HG03045 (cell line): ENCODE measurements at regions not wholly inside any gene's neighbourhood (a gene's known extent, or its start where the extent isn't known, plus 50 kb on each side); places are given as distances from the start of the nearest gene placed in this dataset.
"Not testable (repeated sequence)": the region's sequence is repeated elsewhere in the genome, so short reads cannot be mapped to it uniquely, and the experiment has no call there.

Source experiments
- ATAC-seq: cut with Tn5 transposase; IDR thresholded peaks from one replicate; pipeline ENCODE4 v1.9.1; 2021; ENCODE audit warnings: mild to moderate bottlenecking, moderate library complexity; ENCODE audit not compliant: unreplicated experiment

DNA sequence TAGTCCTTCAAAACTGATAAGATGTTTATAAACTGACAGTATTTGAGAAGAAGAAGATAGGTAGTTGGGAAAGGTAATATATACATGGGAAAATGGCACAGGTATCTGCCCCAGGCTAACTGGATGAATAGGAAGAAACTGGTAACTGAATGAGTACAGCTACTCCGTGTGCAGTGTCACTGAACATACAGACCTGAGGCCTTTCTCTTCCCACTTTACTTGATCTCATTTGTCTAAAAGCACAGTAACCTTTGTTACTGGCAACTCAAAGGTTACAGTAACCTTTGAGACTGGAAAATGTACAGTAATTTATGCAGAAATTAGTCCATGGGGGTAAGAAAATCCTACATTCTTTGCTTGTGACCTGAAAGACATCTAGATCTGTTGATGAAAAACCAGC, 735.0 kb upstream of the RIOK2 start:
- no peak for ATAC-seq

DNA sequence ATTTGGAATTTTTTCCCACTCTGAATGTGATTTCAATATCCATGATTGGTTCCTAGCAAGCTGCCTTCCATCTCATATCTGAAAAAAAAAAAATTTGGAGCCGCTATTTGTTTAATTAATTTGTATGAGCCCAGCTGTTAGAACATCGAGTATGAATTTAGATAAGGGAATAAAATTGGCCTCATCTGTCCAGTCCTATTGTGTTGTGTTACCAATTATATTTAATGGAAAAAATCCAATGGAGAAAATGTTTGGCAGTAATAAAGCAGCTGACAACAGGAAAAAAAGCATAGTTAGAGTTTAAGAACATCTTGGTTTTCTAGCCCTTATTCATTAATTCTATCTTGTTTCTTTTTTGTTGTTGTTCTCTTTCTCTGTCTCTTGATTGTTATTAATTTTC, 735.6 kb upstream of the RIOK2 start:
- no peak for ATAC-seq

DNA sequence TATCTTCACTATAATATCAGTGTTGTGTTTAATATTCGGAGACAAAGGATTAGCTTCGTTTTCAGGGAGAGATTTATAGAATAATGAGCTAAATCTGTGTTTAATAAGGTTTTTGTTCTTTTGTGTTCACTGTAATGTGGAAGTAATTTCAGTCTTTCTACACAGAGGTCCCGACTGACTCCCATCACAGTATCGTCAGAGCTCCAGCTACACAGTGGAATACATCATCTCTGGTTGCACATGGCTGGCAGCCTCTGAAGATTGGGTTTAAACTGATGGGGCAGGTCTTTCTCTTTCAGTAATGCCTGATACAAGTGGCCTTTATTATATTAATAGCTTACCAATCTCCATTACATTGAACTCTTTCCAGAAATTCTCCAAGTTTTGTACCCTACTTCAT, 736.7 kb upstream of the RIOK2 start:
- no peak for ATAC-seq

DNA sequence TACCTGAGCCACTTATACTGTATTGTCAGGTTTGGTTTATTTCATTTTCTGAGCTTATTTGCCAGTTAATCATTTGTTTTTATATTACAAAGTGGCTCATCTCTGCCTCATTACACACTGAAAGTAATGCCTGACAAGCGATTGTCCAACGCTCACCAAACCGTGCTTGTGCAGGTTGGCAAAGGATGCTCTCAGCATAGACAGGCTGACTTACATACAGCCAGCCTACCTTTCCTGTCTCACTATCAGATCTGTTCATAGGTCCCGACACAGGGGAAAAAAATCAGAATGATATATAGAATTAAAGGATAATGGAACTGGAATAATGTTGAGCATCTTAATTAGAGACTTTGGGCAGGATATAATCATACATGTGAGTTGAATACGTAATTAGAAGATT, 739.7 kb upstream of the RIOK2 start:
- no peak for ATAC-seq

DNA sequence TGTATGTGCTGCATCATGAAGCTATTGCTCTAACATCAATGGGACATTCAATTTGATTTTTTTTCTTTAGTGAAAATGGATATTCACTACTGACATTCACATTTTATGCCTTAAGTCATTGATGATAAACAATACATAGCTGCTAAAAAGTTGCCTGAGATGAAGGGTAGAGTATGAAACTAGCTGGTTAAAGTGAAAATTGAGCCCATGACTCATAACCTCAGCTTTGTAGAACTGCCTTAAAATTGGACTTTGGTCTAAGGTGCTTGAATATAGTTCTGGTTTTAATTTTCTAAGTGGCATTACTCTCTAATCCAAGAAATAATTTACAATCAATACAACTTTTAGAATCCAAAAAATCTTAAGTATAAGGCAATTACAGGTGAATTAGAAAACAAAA, 740.4 kb upstream of the RIOK2 start:
- ATAC-seq, result no peak

DNA sequence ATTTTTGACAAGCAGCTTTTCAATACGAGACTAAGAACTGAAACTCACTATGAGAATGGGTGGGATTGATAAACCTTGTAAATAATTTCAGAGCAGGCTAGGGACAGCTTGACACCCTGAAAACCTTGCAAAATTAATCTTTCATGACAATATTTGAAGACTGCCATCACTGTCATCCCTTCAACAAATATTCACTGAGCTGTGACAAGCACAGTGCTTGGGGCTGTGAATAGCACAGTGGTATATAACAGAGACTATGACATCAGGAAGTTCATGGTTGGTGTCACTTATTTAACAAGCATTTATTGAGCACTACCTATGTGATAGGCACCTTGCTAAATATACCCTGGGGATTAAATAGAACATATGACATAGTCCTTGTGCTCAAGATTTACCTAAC, 741.0 kb upstream of the RIOK2 start:
- no peak for ATAC-seq

DNA sequence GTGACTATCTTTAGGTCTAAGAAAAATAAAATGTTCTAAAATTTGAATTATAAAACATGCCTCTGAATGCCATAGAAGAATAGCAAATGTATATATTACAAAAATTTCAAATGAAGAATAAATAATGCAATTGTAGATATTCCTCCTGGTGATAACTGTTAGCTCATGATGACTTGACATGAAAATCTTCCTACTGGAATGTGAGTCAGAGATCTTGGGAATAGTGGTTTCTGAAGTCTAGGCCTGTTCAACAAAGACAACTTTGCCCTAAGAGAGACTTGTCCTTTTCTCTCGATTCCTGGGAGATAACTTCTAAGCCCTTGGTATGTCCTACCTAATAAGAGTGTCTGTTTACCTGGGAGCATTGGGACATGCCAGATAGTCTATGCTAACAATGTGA, 746.3 kb upstream of the RIOK2 start:
- ATAC-seq, result no peak

DNA sequence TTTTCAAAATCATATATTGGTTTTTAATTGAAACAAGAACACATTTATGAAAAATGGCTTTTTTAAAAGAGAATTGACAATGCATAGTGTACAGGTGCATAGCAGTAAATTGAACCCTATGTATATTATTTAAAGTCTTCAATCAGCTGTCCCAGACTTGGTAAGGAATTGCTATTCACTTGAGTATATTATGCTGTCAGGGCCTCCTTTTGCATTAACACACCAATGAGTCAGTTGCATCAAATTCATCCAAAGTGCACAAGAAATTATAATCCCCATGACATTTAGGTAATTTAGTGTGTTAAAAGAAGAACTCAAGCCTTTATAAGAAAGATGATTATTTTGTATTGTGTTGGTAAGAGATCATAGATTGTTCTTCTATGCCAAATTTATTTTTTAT, 748.8 kb upstream of the RIOK2 start:
- ATAC-seq, result no peak

DNA sequence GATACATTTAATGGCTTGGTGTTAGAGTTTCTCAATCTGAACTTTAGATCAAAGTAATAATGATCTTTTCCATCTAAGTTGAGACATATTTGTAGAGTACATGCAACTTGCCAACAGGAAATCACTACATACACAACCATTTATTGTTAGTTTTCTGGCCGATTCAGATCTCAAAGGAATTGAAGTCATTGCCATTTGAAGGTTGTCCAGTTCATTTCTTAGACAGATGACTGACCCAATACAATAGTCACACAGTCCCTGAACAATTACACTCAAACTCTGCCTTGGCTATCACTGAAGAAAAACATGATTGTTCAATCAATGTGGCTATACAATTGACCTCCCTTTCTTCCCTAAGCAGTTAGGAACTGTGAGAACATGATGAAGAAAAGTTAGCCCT, 753.2 kb upstream of the RIOK2 start:
- ATAC-seq, result no peak

DNA sequence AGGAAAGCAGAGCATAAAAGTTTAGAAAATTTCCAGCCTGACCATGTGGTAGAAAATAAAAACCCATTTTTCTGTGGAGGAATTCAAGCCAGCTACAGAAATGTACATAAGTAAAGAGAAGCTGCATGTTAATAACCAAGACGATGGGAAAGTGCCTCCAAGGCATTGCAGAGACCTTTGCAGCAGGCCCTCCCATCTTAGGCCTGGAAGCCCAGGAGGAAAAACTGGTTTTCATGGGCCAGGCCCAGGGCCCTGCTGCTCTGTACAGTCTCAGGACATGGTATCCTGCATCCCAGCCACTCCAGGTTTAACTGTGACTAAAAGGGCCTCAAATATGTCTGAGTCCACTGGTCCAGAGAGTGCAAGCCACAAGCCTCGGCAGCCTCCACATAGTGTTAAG, 754.8 kb upstream of the RIOK2 start:
- no peak for ATAC-seq

DNA sequence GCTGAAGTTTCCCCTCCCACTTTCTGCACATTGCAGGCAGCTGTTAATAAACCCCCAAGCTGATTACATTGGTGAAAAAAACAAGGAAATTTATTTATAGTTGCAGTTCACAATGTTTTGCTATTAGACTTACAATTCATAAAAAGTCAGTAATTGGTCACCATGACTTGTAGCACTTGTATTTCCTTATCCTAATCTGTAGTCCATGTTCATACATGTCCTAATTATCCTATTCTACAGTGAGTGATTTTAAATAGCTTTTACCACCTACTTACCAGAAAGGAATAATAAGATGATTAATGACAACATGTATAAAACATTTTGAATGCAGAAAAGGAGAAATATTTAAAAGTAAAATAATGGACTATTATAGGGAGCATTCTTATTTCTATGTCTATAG, 760.0 kb upstream of the RIOK2 start:
- no peak for ATAC-seq

DNA sequence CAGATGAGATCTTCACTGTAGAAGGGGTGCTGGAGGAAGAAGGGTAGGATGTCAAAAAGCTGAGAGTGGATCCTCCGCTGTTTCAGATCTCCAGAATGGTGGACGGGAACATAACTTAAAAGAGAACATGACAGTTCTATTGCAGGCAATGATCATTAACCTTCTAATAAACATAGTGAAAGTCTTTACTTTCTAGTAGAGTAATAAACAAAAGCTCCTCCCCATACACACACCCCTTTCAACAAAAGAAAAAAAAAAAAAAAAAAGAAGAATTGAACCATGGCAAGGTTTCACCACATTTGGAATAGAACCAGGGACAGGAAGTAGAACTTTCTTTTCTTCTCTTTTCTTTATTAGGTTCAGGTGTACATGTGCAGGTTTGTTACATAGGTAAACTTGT, 768.1 kb upstream of the RIOK2 start:
- ATAC-seq, result no peak

DNA sequence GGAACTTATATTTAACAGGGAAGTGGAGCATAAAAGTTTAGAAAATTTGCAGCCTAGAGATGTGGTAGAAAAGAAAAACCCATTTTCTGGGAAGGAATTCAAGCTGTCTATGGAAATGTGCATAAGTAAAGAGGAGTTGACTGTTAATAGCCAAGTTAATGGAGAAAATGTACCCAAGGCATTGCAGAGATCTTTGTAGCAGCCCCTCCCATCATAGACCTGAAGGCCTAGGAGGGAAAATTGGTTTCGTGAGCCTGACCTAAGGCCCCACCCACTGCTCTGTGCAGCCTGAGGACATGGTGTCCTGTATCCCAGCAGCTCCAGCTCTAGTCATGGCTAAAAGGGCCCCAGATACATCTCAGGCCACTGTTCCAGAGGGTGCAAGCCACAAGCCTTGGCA, 772.4 kb upstream of the RIOK2 start:
- no peak for ATAC-seq

DNA sequence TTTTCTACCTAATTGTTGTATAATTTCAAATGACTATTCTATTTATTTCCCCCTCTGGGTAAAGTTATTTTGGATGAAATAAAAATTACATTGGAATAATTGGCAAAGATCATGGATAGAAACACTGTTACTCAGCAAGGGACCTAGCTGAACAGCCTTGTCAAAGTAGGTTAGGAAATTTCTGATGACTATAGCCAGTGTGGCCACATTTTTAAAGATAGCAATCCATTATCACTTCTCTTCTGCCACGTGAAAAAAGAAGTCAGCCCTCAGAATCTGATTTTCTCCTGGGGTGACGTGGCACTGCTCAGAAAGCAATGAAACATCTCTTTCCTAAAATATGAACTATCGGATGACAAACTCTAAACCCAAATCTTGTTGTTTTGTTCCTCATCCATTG, 784.2 kb upstream of the RIOK2 start:
- no peak for ATAC-seq

DNA sequence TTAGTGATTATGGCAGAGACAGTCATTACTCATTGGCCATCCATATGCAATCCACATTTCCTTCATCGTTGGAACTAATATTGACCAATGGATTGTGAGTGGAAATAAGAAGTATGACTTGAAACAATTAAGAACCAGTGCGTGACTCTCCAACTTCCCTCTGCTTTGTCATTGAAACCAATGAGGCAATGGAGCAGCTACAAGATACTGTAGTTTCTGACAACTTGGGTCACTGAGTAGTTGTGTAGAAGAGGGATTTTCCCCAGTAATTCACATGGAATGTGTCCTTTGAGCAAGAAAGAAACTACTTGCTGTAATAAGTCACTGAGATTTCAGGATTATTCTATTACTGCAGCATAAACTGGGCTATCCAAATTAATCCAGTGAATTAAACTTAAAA, 785.3 kb upstream of the RIOK2 start:
- no peak for ATAC-seq

DNA sequence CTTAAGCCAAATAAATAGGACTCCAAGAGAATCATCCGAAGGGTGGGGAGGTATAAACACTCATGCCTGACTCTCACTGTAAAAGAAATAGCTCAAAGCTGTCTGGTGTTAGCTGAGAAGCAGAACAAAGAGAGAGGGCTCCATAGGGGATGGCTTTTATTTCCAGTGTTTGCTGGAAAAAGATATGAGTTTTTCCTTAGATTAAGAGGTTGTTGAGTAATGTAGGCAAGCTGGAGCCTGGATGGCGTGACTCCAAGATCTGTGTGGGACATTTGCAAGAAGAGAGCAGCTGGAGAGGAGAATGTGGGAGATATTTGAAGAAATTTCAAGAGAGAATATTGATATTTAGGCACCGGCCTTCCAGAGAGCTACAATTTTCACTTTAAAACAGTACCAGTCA, 793.7 kb upstream of the RGMB start:
- no peak for ATAC-seq

DNA sequence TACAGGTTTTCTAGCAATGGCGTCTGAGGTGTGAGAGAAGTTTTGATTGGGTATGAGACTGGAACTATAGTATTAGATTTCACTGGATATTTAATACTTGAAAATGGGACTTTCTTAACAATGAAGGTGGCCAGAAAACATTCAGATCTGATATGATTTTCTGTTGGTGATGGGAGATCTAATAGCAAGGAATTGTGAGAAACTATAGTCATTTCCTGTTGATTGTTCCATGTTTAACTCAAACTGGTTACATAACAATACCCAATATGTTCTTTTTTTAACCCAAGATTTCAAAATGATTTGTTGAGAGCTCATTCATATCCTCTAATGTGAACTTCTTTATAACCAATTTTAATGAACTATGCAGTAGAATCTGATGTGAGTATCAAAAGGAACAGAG, 793.2 kb upstream of the RGMB start:
- no peak for ATAC-seq

DNA sequence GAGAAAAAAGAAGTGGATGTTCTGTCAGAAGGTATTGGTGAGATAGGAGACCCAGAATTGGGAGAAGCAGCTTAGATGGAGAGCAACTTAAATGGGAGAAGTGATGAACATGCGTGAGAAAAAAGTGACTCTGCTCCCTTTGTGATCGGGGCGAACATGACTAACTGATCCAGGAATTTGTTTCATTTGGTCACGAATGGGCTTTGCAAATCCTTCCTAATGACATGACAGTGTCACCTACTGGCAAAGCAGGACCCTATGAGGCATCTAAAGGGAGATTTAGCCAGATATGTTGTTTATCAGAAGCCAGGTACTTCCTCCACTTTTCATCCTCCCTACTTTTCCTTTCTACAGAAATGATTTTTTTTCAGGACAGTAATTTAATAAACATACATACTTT, 787.4 kb upstream of the RGMB start:
- no peak for ATAC-seq

DNA sequence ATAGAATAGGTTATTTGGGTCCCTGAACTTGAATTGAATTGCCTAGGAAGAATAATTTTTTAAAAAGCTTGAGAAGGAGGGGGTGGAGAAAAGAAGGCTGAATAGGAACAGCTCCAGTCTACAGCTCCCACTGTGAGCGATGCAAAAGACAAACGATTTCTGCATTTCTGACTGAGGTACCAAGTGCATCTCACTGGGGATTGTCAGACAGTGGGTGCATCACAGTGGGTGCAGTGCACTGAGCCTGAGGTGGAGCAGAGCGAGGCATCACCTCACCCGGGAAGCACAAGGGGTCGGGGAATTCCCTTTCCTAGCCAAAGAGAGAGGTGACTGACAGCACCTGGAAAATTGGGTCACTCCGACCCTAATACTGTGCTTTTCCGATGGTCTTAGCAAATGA, 782.2 kb upstream of the RGMB start:
- no peak for ATAC-seq

DNA sequence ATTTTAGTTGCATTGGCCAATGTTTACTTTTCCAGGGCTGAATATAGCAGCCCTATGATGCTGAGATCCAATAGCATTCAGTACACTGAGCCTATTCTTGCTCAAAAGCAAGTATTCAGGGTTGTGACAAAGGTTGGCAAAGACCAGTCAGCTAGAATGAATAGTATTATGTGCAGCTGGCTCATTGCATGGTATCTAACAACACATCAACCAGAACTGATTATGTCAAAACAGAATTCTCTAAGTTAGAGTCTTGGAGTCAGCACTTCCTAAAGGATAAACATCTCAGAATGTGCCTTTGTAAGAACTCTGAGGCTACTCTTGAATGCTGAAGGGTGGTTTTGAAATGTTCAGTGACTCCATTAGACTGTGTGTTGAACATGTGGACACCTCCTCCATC, 774.5 kb upstream of the RGMB start:
- ATAC-seq, result no peak

DNA sequence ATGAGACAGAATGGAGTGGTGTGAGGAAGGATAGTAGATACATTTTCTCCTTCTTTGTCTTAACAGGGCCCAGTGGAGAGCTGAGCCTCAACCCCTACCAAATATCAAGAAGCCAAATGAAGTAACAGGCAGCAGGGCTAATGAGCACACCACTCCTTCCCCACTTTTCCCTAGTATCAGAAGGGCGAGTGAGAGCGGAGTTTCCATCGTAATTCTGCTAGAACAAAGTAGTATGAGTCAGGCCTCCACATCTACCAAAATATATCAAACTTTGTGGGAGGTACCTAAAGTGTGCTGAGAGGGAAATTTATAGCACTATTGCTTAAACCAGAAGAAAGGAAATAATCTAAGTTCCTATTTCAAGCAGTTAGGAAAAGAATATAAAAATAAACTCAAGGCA, 769.0 kb upstream of the RGMB start:
- ATAC-seq, result no peak

DNA sequence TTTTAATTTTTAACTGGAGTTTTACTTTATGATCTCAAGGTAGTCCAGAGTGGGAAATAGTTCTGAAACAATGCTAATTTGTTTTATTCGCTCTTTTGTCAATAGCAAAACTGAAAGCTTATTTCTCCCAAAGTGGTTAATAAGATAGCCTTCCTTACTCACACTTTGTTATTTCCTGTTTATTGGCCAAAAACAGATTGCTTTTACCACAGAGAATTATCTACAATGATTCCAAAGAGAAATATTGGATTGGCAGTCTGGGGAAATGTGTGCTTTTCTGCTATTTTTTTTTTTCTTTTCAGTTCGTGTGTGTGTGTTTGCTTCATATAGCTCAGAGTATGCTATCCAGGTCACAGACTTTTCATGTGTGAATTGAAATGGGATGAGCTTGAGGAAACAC, 756.7 kb upstream of the RGMB start:
- no peak for ATAC-seq

DNA sequence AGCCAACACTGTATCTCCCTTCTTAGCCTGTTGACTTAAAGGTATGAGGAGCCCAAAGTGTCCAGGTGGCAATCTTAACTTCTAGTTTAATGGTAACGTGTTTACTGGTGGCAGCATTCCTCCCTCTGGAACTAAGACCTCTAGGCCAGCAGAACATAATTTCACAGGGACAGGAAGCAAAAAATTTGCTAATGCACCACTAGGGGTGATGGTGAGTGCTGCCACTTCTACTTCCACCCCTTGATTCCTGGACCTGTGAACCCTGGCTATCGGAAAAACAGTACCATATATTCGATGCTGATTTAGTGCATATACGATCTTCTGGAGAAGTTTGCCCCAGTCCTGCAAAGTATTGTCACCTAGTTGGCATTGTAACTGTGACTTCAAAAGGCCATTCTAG, 743.2 kb upstream of the RGMB start:
- not testable (repeated sequence) for ATAC-seq

DNA sequence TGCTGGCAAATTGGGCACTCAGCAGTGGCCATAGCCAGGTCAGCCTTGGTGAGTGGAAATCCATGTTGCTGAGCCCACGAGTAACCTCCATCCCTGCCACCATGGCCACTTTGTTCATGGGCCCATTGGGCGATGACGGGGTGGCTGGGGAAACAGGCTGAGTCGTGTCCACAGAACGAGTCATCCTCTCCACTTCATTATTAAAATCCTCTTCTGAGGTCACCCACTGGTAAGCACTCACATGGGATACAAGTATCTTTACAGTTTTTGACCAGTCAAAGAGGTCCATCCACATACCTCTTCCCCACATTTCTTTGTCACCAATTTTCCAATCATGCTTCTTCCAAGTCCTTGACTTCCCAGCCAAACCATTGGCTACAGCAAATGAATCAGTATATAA, 742.4 kb upstream of the RGMB start:
- not testable (repeated sequence) for ATAC-seq
